ENCODE measurements at regions not wholly inside any gene's neighbourhood (a gene's known extent, or its start where the extent isn't known, plus 50 kb on each side); places are given as distances from the start of the nearest gene placed in this dataset.

GRCh38 chr13:80656512-80656904 is 315.6 kb upstream of the SPRY2 start:
- no peak overlapping the region for H3K4me3 ChIP-seq (ENCODE audit: low read depth, low read length)
- no peak for DNase-seq (ENCODE audit: low read depth)
- TF ChIP-seq CTCF (IDR thresholded peaks at IDR 0.05; ENCODE audit: low read depth, low read length) (no peak), POLR2A (IDR thresholded peaks at IDR 0.05; ENCODE audit: extremely low read depth, insufficient read length) (no peak), MAX (IDR thresholded peaks at IDR 0.05; ENCODE audit: low read depth, low read length) (no peak), MYC (IDR thresholded peaks at IDR 0.05; ENCODE audit: low read depth, low read length) (no peak)

GRCh38 chr13:80655778-80656511 is 315.0 kb upstream of the SPRY2 start:
- no peak for DNase-seq (ENCODE audit: low read depth)
- no peak for TF ChIP-seq MYC (IDR thresholded peaks at IDR 0.05; ENCODE audit: low read depth, low read length)
- no peak for TF ChIP-seq MAX (IDR thresholded peaks at IDR 0.05; ENCODE audit: low read depth, low read length)
- no peak for TF ChIP-seq POLR2A (IDR thresholded peaks at IDR 0.05; ENCODE audit: extremely low read depth, insufficient read length)
- TF ChIP-seq CTCF (IDR thresholded peaks at IDR 0.05; ENCODE audit: low read depth, low read length), result no peak

GRCh38 chr13:80654638-80655249 is 313.8 kb upstream of the SPRY2 start:
- no peak for DNase-seq (ENCODE audit: low read depth)
- H3K4me3 ChIP-seq (ENCODE audit: low read depth, low read length), result no peak overlapping the region
- TF ChIP-seq CTCF (IDR thresholded peaks at IDR 0.05; ENCODE audit: low read depth, low read length) (no peak), MYC (IDR thresholded peaks at IDR 0.05; ENCODE audit: low read depth, low read length) (no peak), POLR2A (IDR thresholded peaks at IDR 0.05; ENCODE audit: extremely low read depth, insufficient read length) (no peak), MAX (IDR thresholded peaks at IDR 0.05; ENCODE audit: low read depth, low read length) (no peak)

More at GRCh38 chr13:80655778-80656511, 315.0 kb upstream of the SPRY2 start:
- no peak overlapping the region for H3K4me3 ChIP-seq (ENCODE audit: low read depth, low read length)

GRCh38 chr13:80649274-80649673 is 308.3 kb upstream of the SPRY2 start:
- TF ChIP-seq MAX (IDR thresholded peaks at IDR 0.05; ENCODE audit: low read depth, low read length) (no peak), POLR2A (IDR thresholded peaks at IDR 0.05; ENCODE audit: extremely low read depth, insufficient read length) (no peak), CTCF (IDR thresholded peaks at IDR 0.05; ENCODE audit: low read depth, low read length) (no peak), MYC (IDR thresholded peaks at IDR 0.05; ENCODE audit: low read depth, low read length) (no peak)
- H3K4me3 ChIP-seq (ENCODE audit: low read depth, low read length), result no peak overlapping the region
- DNase-seq (ENCODE audit: low read depth), result no peak

GRCh38 chr13:80642641-80643040 is 301.7 kb upstream of the SPRY2 start:
- no peak for TF ChIP-seq CTCF (IDR thresholded peaks at IDR 0.05; ENCODE audit: low read depth, low read length)
- TF ChIP-seq POLR2A (IDR thresholded peaks at IDR 0.05; ENCODE audit: extremely low read depth, insufficient read length), result no peak
- TF ChIP-seq MAX (IDR thresholded peaks at IDR 0.05; ENCODE audit: low read depth, low read length), result no peak
- TF ChIP-seq MYC (IDR thresholded peaks at IDR 0.05; ENCODE audit: low read depth, low read length), result no peak
- DNase-seq (ENCODE audit: low read depth), result no peak
- no peak overlapping the region for H3K4me3 ChIP-seq (ENCODE audit: low read depth, low read length)
